ENCODE measurements at regions not wholly inside any gene's neighbourhood (a gene's known extent, or its start where the extent isn't known, plus 50 kb on each side); places are given as distances from the start of the nearest gene placed in this dataset.

GRCh38 chr15:35757361-35757760, 211.4 kb upstream of the DPH6 start:
- TF ChIP-seq CTCF (tag by site-specific recombination; IDR thresholded peaks at IDR 0.05): no peak
- TF ChIP-seq ZXDB (tag by site-specific recombination; IDR thresholded peaks at IDR 0.05): 0 out of 2 replicates have a peak, but pooled peaks have one; percentile 35
- TF ChIP-seq ELK4 (IDR thresholded peaks at IDR 0.05; ENCODE audit: borderline replicate concordance, low read depth, low read length): no peak

Measured in HEK293 (cell line).